HUDEP-2 (cell line): ENCODE measurements at regions not wholly inside any gene's neighbourhood (a gene's known extent, or its start where the extent isn't known, plus 50 kb on each side); places are given as distances from the start of the nearest gene placed in this dataset.
"Not testable (repeated sequence)": the region's sequence is repeated elsewhere in the genome, so short reads cannot be mapped to it uniquely, and the experiment has no call there.

Experiments
- DNase-seq, 76 experiments: peaks; one replicate each; lab custom pipeline; 2025; ENCODE audit not compliant: unreplicated experiment in 76 of 76; lab: John Stamatoyannopoulos, UW

DNA sequence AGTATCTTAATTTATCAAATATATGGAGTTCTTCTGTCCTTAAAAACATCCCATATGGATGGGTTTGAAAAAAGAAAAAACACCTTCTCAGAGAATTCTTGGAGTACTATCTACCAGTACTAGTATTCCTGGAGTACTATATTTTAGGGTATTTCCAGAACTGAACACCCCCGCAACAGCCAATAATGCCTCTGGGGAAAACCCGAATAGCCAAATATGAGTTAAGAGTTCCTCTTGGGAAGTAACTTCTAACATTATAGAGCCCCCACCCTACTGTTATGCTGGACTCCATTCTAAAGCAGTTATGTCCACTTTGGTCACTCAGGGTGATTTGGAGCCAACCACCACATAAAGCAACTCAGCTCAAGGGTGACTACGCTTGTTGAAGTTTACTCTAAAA lies 115.0 kb upstream of the RASGEF1B start:
- no peak for DNase-seq

DNA sequence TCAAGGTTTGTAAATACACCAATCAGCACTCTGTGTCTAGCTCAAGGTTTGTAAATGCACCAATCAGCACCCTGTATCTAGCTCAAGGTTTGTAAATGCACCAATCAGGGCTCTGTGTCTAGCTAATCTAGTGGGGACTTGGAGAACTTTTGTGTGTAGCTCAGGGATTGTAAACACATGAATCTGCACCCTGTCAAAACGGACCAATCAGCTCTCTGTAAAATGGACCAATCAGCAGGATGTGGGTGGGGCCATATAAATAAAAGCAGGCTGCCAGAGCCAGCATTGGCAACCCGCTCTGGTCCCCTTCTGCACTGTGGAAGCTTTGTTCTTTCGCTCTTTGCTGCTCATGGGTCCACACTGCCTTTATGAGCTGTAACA lies 109.3 kb upstream of the RASGEF1B start:
- not testable (repeated sequence) for DNase-seq

DNA sequence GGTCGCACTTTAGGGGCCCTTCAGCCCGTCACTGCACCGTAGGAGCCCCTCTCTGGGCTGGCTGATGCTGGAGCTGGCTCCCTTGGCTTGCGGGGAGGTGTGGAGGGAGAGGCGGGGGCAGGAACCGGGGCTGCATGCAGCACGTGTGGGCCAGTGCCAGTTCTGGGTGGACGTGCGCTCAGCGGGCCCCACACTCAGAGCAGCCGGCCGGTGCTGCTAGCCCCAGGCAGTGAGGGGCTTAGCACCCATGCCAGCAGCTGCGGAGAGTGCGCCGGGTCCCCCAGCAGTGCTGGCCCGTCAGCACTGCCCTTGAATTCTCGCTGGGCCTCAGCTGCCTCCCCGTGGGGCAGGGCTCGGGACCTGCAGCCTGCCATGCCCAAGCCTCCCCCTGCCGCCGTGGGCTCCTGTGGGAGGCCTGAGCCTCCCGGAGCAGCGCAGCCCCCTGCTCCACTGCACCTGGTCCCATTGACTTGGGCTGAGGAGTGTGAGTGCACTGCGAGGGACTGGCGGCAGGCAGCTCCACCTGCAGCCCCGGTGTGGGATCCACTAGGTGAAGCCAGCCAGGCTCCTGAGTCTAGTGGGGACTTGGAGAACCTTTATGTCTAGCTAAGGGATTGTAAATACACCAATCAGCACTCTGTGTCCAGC lies 108.8 kb upstream of the RASGEF1B start:
- no peak for DNase-seq

DNA sequence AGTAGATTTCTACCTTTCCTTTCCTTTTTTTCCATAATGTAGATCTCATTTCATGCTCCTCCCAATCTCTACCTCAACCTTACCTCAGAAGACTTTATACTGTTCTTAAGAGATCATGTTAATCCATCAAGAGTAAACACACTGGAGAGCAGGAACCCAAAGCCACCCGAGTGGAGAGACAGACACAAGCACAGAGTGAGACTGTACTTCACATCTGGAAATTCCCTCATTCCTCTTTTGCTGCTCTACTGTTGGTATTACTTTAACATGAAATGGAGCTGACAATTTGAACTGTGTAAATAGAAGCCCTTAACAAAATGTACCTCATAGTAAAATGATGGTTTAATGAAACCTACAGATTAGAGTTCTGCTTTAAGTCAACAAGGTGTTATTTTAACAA lies 105.7 kb upstream of the RASGEF1B start:
- DNase-seq = no peak

DNA sequence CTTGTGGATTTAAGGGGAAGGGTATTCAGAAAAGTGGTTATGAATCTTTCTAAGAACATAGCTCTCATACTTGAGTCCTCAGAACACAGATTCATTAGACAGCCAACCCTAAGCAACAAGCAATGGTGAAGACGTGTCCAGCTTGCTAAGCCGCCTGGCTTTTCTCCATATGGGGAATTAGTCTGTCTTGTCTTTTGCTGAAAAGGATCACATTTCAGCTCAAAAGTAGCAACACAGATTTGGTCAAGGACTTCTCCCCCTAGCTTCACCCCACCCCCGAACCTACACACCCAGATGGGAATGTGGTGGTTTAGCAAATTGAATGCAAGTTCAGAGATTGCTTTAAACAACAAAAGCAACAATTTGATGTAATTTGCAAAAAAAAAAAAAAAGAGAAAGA lies 103.3 kb upstream of the RASGEF1B start:
- DNase-seq = no peak

DNA sequence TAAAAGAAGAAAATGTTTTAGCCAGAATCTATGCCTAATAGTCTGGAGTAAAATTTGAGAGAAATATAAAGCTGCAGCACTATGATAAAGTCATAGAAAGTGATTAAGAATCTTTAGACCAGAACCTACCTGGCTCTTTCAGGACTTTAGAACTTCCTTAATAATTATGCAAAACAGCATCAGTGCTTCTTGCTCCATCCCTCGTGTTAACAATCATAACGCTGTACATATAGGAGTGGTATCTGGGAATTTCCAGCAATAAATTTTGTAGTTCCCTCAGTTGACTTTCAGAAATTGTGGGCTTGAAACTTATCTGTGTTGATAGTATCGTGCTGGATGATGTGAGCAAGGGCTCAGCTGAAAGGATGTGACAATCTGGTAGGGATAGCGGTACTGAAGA lies 102.1 kb upstream of the RASGEF1B start:
- no peak for DNase-seq

DNA sequence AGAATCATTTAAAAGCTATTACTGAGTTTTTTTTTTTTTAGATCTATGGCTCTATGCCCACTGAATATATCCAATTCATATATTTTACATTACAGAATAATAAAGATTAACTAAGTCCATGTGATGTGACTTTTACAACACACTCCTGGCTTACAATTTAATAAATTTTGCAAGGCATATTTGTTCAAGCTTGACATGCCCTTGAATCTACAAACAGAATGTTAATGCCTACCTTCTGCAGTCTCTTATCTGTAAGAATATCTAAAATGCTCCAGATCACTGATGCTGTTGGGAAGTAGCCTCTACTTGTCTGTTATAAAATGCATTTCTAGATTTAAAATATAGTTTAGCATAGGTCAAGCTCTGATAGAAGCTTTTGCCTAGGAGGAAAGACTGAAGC lies 100.7 kb upstream of the RASGEF1B start:
- no peak for DNase-seq

DNA sequence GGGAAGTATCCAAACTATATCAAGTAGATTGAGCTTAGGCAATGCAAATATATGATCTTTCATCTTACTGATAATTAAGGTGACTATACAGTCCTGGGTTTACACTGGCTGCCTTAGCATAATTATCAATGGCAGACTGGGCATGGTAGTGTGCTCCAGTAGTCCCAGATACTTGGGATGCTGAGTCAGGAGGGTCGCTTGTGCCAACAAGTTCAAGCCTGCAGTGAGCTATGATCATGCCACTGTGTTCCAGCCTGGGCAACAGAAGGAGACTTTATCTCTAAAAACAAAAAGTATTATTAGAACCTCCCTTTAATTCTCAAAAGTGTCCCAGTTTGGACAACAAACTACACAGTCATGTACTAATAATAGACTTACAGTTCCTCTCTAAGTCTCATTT lies 99.4 kb upstream of the RASGEF1B start:
- DNase-seq = no peak

DNA sequence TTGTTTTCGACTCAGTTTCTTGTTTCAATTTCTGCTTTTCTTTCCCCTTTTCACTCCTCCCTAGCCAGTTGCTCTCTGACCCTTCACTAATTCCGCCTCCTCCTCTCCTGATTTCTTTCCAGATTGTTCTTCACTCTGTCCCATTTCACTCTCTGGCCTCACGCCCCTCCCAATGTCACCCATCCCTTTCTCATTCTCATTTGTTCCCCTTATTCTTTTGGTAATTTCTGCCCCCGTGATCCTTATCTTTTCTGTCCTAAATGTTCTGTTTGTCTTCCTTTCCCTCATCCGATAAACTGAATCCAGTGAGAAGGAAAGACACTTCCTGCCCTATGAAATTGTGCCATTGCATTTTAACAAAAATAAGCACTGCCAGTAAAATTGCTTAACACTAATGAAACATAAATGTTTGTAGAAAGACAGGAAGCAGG lies 94.5 kb upstream of the RASGEF1B start:
- DNase-seq = no peak

DNA sequence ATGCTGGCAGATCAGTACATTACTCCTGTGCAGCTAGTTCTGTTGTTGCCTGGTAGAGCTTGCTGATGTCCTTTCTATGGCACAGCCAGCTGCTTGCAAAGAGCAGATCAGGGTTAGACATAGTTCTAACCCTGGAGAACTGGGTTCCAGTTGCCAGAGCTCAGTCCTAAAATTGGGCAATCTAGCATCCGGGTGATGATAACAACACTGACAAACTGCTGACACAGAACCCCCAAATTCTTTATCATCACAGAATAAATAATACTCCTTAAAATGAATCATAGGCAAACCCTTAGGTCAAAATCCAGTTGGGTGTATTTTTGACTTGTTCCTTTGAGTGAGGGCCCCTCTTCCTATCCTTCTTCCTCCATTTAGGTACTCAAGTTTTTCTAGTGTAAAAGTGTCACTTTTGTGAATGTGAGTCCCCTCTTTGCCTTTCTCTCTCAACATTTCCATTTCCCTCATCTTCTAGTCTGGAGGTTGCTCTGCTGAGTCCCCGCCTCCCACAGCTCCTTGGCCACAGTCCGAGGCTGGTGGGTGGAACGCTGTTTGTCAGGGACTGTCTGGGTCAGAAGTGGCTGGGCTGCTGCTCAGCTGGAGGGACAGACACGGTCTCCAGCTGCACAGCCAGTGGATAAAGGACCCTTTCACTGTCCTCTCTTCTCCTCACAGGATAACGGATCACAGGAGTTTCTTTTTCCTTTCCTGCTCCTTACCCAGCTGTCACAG lies 93.6 kb upstream of the RASGEF1B start:
- no peak for DNase-seq

DNA sequence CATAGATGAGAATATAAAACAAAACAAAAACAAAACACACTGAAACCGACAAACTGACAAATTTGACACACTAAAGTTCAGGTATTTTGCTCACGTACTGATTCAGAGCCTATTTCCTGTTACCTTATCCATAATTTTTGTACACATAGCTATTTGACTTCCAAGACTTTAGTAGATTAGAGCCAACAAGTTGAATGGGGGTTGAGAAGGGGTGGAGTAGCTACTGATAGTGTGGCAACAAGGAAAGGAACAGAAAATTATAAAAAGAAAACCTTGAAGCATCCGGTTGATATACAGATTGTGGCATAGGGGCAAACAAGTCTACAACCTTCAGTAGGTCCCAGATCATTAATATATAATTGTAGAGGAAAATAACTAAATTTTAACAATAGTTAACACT lies 92.3 kb upstream of the RASGEF1B start:
- no peak for DNase-seq

DNA sequence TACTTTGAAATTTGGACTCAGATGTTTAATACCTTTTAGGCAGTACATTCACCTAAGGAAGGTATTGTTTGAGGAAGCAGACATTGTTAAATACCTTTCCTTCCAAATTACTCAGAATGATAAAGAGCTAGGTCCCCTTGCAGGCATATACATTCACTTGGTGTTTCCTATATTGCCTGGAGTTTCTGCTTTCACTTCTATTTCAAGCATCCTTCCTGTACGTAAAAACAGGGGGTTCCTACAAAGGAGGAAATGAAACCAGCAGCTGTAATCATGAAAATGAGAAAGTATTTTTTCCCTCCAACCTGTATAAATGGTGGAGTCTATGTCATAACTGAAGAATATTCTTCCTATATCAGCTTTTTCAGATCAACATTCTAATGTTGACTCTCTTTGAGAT lies 90.4 kb upstream of the RASGEF1B start:
- DNase-seq = no peak

DNA sequence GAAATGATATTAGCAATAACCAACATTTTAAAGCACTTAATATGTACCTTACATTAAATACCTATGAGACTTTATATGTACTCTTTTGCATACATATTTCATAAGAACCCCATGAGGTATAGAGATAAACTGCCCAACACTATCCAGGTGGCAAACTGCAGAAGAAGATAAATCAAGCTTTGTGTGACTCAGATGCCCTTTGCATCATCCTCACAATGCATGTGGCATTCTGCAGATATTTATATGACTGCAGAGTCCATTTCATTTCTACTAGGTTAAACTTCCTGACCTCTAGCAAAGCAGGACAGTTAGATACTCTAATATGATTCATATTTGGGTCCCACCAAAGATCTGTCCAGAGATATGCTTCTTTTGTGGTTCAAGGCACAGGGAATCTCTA lies 85.6 kb upstream of the RASGEF1B start:
- DNase-seq = no peak

DNA sequence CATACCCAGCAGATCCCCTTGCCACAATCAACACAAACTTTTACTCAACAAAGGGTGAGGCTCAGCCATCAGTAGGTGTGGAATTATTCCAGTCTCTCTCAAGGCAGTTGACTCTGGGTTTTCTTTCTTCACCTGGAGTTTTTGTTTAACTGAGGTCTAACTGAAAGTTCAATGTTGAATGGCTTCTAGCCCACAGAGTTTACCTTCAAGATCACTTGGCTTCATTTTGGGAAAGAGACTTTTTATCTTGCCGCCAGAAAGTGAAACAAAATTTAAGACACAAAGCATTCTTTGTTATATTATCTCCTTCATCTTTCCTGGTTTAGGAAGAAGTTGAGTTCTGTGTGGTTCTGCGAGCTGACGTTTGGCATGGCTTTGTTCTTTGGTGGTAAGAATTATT lies 83.8 kb upstream of the RASGEF1B start:
- DNase-seq = no peak

DNA sequence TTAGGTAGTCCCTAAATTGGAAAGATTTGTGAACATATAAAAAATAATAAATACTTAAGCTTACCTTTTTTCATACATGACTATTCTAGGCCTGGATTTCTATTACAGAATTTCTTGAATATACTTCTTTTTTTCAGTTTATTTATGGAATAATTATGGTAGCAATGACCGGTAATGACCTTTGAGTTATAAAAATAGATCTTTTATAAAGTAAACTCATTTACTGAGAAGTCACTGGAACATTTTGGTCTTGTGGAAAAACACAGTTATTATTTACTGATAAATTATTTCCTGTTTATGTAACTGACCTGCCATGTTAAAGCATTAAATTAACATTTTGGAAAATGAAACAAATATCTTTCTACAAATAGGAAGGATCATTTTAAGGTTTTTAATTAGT lies 80.4 kb upstream of the RASGEF1B start:
- DNase-seq = no peak

DNA sequence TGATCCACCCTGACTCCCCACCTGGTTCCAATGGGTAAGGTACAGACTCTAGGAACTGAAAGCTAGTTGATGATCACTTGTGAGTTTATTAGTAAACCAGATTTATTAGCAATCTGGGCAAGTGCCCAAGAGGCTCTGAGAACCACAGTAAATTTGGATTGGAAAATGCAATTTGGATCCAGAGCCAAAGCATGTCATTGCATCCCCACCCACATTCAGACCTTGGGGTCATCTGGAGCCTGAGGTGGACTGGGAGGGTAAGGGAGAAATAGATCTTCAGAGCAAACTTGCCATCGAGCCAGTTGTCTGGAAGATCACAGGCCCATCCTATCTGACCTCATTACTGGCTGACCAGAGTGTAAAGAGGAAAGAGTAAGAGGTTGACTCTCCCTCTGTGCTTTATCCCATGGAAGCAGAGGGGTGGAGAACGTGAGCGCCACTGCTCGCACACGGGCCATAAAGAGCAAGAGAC lies 78.7 kb upstream of the RASGEF1B start:
- DNase-seq = no peak

DNA sequence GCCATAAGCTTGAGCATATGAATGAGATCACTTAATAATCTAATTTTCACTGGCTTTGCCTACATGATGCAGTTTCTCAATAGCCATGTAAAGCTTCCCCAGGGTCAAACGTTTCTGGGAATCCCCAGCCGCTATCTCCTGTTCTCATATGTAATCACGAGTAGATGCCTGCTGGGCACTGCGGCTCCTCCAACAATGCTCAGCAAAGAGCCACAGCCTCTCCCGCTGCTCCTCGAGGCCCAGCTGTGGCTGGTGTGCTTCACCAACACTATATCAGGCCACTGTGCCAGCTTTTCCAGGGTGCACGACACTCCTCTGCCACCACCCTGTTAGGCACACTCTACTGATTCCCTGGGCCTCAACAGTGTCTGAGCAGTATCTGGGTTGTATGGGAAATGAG lies 78.3 kb upstream of the RASGEF1B start:
- DNase-seq = no peak

DNA sequence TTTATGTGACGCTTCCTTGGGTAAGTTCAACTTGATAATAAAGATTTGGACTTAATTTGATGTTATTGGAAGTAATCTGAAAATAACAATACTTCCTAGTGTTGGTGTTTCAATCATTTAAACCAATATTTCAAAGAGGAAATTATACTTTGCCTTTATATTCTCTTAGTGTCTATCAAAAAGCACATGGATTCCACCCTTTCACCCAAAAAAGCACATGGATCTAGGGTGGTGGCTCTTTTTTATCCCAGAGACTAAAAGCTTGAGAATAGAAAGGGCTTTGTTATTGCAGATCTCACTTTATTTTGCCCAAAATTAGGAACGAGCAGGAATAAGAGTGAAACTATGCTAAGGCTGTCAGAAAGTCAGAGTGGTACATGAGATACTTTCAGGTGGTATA lies 75.1 kb upstream of the RASGEF1B start:
- no peak for DNase-seq

DNA sequence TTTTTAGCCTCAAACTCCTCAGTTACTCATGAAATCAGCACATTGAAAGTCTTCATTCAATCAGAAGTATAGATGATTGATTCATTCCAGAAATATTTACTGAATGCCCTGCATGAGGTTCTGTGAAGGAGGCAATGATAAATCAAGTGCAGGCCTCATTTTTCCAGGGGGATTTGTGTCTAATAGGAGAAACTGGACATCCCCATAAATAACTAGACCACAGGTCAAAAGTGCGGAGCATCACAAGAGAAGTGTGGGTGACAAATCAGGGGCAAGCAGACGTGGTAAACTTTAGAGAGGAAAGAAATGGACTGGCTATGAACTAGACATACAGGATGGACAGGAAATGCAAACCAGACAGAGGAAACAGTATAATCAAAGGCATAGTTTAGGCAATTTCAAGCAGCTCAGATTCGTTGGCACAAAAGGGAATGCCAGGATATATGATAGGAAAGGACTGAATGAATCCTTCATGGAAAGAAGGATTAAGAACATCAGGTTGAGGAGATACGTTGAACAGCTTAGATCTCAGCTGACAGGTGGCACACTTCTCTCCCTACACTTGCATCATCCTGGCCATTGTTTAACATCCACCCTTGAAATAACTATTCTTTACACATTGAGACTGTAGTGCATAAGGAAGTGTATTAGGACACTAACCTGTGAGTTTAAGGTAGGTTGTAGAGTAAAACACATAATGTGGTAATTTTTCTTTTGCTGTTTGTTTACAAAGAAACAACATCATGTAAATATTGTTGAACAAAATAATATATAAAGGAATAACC lies 69.6 kb upstream of the RASGEF1B start:
- no peak for DNase-seq

DNA sequence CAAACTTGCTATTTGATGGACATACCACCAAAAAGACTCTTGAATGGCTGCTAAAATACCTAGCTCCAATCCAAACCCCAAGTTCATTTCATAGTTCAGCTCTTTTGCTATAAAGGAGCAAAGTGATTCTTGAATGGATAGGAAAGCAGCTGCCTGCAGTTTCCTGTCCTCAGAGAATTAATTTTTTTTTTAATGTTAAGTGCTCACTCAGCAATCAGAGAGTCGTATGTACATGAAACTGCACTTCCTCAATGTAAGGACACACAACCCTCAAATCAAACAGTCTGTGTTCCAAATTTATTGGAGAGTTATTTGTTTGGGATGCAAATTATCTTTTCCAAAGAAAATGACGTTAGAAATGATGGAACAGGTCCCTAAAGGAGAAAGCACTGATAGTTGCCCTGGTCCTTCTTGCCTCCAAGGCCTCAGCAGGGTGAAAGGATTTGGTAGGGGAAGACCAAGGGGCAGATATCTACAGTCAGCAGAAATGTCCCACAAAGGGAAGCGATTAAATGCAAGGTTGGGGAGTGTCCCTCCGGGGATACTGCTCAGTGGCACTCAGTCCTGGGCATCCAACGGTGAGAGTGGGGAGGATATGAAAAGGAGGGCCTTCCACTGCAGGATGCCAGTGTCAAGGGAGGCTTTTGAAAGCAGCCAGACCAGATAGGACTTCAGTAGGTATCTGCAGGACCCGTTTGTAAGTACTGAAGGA lies 67.2 kb upstream of the RASGEF1B start:
- DNase-seq = no peak

DNA sequence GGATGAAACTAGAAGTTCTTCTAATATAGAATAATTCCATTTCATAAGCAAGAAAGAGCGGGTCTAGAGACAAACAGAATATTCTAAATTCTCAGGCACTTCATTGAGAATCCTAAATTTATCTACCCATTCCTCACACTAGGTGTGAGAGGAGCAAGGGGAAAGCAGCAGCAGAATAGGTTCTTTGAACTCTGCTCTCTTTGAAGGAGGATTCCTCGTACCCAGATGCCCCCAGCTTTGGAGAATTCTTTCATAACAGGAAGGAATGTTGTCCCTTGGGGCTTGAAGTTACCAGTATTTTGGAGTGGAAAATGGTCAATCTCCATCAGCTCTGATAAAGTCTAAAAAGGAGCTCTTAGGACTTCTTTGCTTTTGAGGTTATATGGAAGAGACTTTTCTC lies 59.7 kb upstream of the RASGEF1B start:
- DNase-seq = no peak
